Stimulated activated naive CD8-positive, alpha-beta T cell treated with anti-CD3 and anti-CD28 coated beads, Interleukin-15, Interleukin-2, amounts not matched to agents 100 ng/mL and 50 ng/mL, for 24 hours (primary cell): ENCODE measurements at regions not wholly inside any gene's neighbourhood (a gene's known extent, or its start where the extent isn't known, plus 50 kb on each side); places are given as distances from the start of the nearest gene placed in this dataset.

ENCODE experiments used
- H3K27ac Mint-ChIP-seq: one replicate; pipeline ENCODE4 v1.8.0; 2021; ENCODE audit warnings: mild to moderate bottlenecking, mixed read lengths
- H3K27me3 Mint-ChIP-seq: one replicate; pipeline ENCODE4 v1.8.0; 2021; ENCODE audit warnings: mixed read lengths
- H3K36me3 Mint-ChIP-seq: one replicate; pipeline ENCODE4 v1.8.0; 2021; ENCODE audit warnings: low read depth, mixed read lengths
- H3K4me1 Mint-ChIP-seq: one replicate; pipeline ENCODE4 v1.8.0; 2021; ENCODE audit warnings: low read depth, mixed read lengths
- H3K4me3 Mint-ChIP-seq: one replicate; pipeline ENCODE4 v1.8.0; 2021; ENCODE audit warnings: mild to moderate bottlenecking, mixed read lengths
- H3K9me3 Mint-ChIP-seq: one replicate; pipeline ENCODE4 v1.8.0; 2021; ENCODE audit warnings: mixed read lengths

DNA sequence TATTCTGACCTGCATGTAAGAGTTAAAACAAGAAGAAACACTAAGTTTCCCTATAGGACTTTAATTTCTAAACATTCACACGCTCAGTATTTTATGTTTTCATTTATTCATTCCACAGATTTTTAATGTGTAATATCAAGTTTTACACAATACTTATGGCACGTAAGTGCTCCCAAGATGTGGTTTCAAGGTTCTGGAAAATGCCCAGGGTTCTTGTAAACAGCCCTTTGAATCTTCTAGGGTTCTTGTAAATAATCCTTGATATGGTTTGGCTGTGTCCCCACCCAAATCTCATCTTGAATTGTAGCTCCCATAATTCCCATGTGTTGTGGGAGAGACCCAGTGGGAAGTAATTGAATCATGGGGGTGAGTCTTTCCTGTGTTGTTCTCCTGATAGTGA is 383.0 kb downstream of the TXNL1 start:
- H3K36me3 Mint-ChIP-seq, result no peaks in the 10 kb centered on the region
- peaks cover 3% of the 10 kb centered on the region for H3K27me3 Mint-ChIP-seq
- H3K4me1 Mint-ChIP-seq, result peaks cover 5% of the 10 kb centered on the region
- no peak overlapping the region for H3K4me3 Mint-ChIP-seq
- H3K9me3 Mint-ChIP-seq, result peaks cover 8% of the 10 kb centered on the region
- H3K27ac Mint-ChIP-seq, result no peak overlapping the region

DNA sequence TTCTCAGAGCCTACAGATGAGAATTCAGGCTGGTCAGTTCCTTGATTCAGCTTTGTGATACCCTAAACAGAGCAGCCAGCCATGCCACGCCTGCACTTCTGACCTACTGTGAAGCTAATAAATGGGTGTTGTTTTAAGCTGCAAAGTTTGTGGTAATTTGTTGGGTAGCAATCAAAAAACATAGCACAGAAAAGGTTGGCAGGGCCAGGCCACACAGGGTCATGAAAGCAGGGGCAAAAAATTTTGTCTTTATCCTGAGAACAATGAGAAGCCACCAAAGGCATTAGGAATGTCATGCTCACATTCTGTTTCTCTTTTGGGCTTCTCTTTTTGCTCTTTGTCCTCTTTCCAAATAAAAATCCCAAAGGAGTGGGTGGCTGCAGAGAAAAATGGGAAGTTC is 385.9 kb downstream of the TXNL1 start:
- Mint-ChIP-seq H3K27ac (no peak overlapping the region), H3K4me3 (no peak overlapping the region), H3K36me3 (no peaks in the 10 kb centered on the region), H3K4me1 (peaks cover 8% of the 10 kb centered on the region), H3K27me3 (peaks cover 3% of the 10 kb centered on the region), H3K9me3 (peaks cover 4% of the 10 kb centered on the region)

DNA sequence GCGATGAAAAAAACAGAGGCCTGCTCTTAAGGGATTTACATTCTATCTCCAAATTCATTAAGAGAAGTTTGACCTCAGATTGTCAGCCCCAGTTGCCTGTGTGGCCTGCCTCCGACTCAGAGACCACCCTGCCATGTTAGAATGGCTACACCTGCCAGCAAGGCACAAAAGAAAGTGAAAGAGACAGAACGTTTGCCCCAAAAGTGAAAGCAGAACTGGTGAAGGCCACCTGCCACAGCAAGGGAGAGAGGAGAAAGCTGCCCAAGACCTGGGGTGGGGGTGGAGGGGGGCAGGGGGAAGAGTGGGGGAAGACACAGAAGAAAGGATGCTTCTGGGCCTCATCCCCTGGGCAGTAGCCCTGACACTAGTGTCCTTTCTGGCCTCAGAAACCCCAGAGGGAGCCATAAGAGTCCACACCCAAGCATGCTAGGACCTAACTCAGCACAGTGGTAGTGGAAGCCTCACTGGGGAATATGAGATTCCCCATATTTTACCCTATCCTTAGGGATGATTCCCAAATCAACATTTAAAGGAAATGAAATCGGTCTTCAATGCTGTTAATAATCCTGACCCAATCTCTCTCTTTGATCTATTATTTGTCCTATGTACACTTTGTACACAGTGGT is 389.7 kb downstream of the TXNL1 start:
- no peak overlapping the region for H3K27ac Mint-ChIP-seq
- H3K36me3 Mint-ChIP-seq, result no peaks in the 10 kb centered on the region
- H3K27me3 Mint-ChIP-seq, result peaks cover 3% of the 10 kb centered on the region
- H3K9me3 Mint-ChIP-seq, result no peaks in the 10 kb centered on the region
- H3K4me1 Mint-ChIP-seq, result peaks cover 8% of the 10 kb centered on the region
- no peak overlapping the region for H3K4me3 Mint-ChIP-seq

DNA sequence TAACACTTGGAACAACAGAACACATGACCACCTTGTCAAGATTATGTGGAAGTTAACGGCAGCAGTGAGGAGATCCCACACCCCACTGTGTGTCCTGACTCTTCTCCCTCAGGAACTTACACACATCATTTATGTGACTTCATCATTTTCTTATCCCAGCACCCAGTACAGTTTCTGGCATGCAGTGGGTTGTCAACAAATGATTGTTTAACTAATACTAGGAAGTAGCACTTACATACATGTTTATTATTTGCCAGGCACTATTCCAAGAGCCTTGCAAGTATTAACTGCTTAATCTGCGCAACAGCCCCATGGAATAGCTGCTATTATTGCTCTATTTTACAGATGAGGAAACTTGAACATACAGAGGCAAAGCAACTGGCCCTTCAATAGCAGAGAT is 391.5 kb downstream of the TXNL1 start:
- Mint-ChIP-seq H3K4me1 (peaks cover 8% of the 10 kb centered on the region), H3K36me3 (no peaks in the 10 kb centered on the region), H3K4me3 (no peak overlapping the region), H3K27me3 (peaks cover 3% of the 10 kb centered on the region), H3K9me3 (no peaks in the 10 kb centered on the region), H3K27ac (no peak overlapping the region)

DNA sequence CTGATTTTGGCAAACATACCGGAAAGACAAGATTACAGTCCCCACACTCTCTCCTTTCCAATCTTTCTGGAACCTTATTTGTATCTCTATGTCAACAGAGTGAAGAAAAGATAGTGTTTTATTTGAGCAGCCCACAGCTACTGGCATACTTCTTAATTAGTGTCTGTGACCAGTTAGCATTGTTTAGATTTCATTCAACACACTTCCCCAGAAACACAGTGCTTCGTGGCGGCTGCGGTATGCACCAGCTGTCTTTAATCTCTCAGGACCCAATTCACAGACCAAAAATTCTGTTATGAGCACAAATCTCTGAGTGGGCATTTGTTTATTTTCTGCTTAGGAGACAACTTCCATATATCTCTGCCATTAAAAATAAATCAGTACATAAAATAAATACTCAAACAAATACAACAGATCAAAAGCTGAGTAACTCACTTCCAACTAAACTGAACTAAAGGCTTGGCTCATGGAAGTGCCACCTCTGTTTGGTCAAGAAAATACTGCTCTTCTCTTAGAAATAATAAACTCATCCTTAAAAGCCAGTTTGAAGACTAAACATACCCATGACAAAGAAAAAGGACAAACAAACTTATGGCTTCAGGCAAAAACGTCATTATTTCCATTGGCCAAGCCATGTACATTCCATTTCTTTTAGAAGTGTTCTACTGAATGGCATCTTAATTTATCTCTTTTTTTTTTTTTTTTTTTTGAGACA is 392.4 kb downstream of the TXNL1 start:
- peaks cover 8% of the 10 kb centered on the region for H3K4me1 Mint-ChIP-seq
- H3K9me3 Mint-ChIP-seq, result no peaks in the 10 kb centered on the region
- H3K27ac Mint-ChIP-seq, result no peak overlapping the region
- H3K4me3 Mint-ChIP-seq, result no peak overlapping the region
- no peaks in the 10 kb centered on the region for H3K36me3 Mint-ChIP-seq
- H3K27me3 Mint-ChIP-seq, result peaks cover 3% of the 10 kb centered on the region

DNA sequence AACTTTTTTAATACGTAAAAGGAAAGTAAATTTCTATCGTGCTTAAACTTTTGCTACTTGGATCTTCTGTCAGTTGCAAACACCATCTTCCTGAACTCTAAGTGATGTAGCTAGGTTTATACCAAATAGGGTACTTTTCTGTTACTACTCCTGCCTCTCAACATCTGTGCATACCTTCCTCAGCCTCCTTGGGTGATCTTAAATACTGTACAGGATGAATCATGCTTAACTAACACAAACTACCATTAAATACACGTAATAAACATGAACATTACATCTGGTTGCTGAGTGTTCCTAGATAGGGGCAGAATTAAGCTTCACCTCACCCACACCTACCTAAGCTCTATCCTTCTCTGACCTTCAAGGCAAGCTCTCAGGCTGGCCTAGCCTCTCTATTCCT is 398.0 kb downstream of the TXNL1 start:
- H3K27me3 Mint-ChIP-seq, result no peaks in the 10 kb centered on the region
- no peak overlapping the region for H3K27ac Mint-ChIP-seq
- no peaks in the 10 kb centered on the region for H3K36me3 Mint-ChIP-seq
- H3K9me3 Mint-ChIP-seq, result no peaks in the 10 kb centered on the region
- H3K4me1 Mint-ChIP-seq, result no peaks in the 10 kb centered on the region
- H3K4me3 Mint-ChIP-seq, result no peak overlapping the region

DNA sequence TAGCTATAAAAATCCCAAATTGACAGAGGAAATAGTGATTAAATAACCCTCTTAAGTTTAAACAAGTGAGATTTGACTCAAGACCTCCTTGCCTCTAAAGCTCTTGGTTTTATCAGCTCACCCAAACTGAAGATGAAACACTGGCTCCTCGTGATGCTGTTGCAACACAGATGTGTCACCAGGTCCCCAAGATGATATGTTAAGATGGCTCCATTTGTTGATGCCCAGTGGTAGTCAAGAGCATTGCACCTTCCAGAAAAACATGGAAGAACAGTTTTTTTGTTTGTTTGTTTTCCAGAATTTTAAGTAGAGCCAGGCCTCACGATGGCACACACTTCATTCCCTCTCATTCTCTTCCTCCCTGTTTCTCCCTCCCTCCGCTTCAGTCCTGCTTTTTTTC is 399.8 kb downstream of the TXNL1 start:
- no peak overlapping the region for H3K27ac Mint-ChIP-seq
- H3K4me1 Mint-ChIP-seq, result peaks cover 5% of the 10 kb centered on the region
- H3K4me3 Mint-ChIP-seq, result no peak overlapping the region
- no peaks in the 10 kb centered on the region for H3K36me3 Mint-ChIP-seq
- no peaks in the 10 kb centered on the region for H3K9me3 Mint-ChIP-seq
- H3K27me3 Mint-ChIP-seq, result no peaks in the 10 kb centered on the region

DNA sequence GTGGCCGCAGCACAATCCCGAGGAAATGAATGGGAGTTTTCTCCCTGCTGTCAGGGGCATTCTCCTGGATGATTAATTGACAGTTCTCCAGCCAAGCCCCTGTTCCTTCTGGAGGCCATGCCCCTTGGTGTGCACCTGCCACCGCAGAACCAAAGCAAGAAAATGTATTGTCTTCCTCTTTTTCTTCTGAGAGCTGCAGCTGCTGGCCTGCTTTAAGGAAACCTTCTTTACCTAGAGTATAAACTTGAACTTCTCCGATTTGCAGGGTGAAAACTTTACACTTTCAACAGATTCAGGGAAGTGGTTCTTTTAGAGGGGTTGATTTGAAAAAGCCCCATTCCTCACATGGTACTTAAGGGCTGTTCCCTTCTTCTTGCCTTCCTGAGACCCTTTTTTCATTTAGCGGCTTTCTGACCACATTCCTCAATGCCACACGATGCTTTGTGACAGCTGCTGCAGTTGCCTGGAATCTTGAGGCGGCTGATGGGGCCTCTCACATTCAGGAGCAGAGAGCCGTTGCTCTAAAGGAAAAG is 402.8 kb downstream of the TXNL1 start:
- no peaks in the 10 kb centered on the region for H3K36me3 Mint-ChIP-seq
- no peak overlapping the region for H3K4me3 Mint-ChIP-seq
- peaks cover 6% of the 10 kb centered on the region for H3K9me3 Mint-ChIP-seq
- peaks cover 5% of the 10 kb centered on the region for H3K4me1 Mint-ChIP-seq
- peak overlapping the region; percentile 14 for H3K27ac Mint-ChIP-seq
- H3K27me3 Mint-ChIP-seq, result no peaks in the 10 kb centered on the region

DNA sequence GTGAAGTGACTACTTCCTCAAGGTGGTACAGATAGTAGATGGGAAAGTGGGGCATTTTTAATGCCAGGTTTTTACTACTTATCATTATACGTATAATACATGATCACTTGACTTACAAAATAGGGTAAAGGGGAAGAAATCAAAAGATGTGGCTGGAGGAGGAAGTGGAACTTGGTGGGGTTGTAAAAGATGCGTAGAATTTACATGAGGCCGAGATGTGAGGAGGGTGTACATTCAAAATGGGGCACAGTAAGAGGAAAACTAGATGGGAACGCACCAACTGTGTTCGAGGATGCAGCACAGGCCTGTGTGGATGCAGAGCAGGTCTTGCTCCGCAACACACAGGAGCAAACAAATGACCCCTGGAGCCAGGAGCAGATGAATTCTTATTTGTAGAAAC is 403.3 kb downstream of the TXNL1 start:
- Mint-ChIP-seq H3K36me3 (no peaks in the 10 kb centered on the region), H3K9me3 (peaks cover 10% of the 10 kb centered on the region), H3K27me3 (no peaks in the 10 kb centered on the region), H3K4me1 (peaks cover 5% of the 10 kb centered on the region), H3K4me3 (no peak overlapping the region), H3K27ac (no peak overlapping the region)

DNA sequence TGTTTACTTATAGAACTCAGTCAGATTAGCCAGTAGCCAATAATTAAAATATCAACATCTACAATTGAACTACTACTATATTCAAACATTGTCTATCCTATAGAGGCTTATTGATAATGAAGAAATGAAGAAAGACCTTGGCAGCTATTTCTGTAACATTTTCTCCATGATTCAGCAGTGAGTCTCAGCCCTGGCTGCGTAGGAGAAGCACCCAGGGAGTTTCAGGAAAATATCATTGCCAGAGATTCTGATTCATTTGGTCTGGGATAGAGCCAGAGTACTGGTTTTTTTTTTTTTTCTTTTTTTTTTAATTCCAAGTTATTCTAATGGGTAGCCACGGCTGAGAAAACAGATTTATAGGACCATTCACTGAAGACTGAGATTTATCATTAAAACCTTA is 404.8 kb downstream of the TXNL1 start:
- H3K9me3 Mint-ChIP-seq, result peaks cover 15% of the 10 kb centered on the region
- H3K4me3 Mint-ChIP-seq, result no peak overlapping the region
- peaks cover 5% of the 10 kb centered on the region for H3K4me1 Mint-ChIP-seq
- no peaks in the 10 kb centered on the region for H3K36me3 Mint-ChIP-seq
- no peak overlapping the region for H3K27ac Mint-ChIP-seq
- no peaks in the 10 kb centered on the region for H3K27me3 Mint-ChIP-seq

DNA sequence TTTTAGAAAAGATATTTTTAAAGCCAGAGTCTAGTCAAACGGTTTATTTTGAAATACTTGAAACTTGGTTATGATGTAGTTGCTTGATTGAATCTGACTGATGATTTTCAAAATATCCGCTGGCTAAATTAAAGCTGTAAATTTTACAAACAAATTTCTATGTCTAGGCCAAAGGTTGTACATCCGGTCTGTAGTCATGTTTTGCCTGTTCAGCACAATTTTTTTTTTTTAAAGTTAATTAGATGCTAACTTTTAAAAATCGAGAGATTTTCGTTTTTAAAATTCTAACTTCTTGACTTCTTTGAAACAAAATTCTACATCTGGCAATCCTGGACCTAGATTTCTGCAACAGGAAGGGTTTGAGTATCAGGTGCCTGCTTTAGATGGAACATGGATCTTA is 412.4 kb downstream of the TXNL1 start:
- H3K4me3 Mint-ChIP-seq, result no peak overlapping the region
- peaks cover 17% of the 10 kb centered on the region for H3K9me3 Mint-ChIP-seq
- no peaks in the 10 kb centered on the region for H3K27me3 Mint-ChIP-seq
- no peaks in the 10 kb centered on the region for H3K36me3 Mint-ChIP-seq
- H3K4me1 Mint-ChIP-seq, result no peaks in the 10 kb centered on the region
- H3K27ac Mint-ChIP-seq, result no peak overlapping the region

DNA sequence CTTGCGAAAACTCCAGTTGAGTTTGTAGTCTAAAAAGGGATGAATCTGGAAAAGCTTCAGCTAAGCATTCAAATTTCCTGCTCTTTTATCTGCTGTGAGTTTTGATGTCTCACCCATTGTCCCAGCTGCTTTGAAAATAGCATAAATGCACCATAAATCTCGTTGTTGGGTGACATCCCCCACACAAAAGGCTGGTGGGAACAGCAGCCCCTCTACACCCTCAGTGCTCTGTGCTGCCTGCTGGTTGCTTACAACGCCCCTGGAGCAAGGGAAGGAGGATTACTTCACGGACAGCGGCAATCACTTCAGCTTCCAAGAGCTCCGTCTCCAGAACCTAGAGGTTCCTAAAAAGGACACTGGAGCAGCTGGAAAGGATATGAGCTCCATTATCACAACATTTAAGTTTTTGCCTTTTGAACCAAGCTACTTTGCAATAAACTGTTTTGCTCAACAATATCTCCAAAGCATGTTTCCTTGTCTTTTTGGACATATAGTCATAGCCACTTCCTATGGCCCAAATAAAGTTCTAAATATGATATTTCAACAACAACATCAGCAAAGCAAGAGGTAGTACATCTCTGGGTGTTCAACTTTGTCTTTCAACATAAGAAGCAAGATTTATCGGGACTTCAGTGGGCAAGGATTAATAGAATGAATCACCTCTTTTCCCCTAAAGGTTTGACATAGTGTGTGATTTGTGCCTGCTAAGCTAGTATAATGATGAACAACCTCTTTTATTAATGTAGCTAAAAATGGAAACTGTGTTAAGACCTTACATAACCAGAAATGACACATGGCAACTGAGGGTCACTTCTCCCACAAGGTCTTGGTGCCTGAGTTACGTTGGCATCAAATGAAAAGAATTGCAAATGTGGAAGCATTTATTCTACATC is 413.5 kb downstream of the TXNL1 start:
- H3K4me3 Mint-ChIP-seq, result no peak overlapping the region
- H3K9me3 Mint-ChIP-seq, result peaks cover 11% of the 10 kb centered on the region

DNA sequence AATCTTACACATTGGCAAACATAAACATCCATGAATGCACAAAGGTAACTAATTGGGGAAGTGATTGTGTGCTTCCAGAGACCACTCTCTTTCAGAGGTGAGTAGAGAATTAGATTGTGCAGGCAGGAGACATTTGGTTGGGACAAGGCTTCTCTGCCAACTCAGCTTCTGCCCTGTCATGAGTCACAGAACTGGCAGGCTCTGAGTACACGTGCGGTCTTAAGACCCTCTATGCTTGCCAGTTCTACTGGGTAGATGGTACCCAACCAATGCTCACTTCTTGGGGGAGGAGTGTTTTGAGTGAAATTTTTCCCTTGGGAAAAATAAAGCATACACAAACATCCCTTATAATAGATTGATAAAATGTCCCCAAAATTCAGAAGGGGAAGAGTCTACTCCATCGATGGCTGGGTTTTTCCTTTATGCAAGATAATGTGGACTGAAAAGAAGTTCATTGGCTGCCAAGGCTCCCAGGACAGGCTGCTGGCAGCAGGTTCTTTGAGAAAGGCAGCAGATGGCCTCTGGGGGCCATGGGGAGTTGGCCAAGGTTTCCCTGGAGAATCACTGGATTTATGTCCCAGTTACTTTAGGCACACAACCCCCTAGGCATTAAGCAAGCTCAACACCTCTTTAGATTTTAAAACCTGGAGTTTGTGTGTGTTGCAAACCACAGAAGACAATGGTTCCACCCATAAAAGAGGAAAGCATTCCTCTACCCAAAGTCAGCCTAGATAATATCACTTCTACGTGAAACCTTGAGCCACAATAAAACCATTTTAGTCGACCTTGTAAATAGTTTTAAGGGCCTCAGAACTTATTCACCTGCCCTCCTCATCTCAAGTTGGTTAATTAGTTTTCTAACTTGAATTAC is 417.0 kb downstream of the TXNL1 start:
- H3K4me3 Mint-ChIP-seq, result no peak overlapping the region
- no peaks in the 10 kb centered on the region for H3K36me3 Mint-ChIP-seq
- H3K9me3 Mint-ChIP-seq, result peaks cover under 1% of the 10 kb centered on the region
- H3K27ac Mint-ChIP-seq, result no peak overlapping the region
- no peaks in the 10 kb centered on the region for H3K27me3 Mint-ChIP-seq
- H3K4me1 Mint-ChIP-seq, result no peaks in the 10 kb centered on the region

More for the DNA sequence above, 413.5 kb downstream of the TXNL1 start:
- Mint-ChIP-seq H3K4me1 (no peaks in the 10 kb centered on the region), H3K36me3 (no peaks in the 10 kb centered on the region), H3K27me3 (no peaks in the 10 kb centered on the region), H3K27ac (no peak overlapping the region)

DNA sequence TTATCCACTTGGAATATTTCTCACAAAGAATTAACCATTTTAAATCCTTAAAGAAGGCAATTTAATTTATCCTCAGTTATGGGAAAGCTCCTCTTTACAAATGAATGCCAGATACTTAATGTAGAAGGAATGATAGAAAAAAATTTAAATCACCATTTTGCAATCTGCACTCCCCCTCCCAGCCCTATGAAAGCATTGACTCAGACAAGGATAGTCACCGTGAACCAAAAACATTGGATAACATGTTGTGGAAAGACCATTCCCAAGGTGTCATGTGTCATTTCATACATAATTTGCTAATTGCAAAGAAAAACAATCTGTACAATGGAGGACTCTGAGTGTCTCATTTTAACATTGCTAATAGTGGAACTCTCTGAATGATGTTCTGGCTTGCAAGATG is 421.0 kb downstream of the TXNL1 start:
- no peak overlapping the region for H3K27ac Mint-ChIP-seq

More for the DNA sequence above, 421.0 kb downstream of the TXNL1 start:
- no peaks in the 10 kb centered on the region for H3K4me1 Mint-ChIP-seq
- H3K36me3 Mint-ChIP-seq, result no peaks in the 10 kb centered on the region
- no peaks in the 10 kb centered on the region for H3K9me3 Mint-ChIP-seq
- H3K4me3 Mint-ChIP-seq, result no peak overlapping the region
- H3K27me3 Mint-ChIP-seq, result no peaks in the 10 kb centered on the region
